BJ (cell line): ENCODE measurements at regions not wholly inside any gene's neighbourhood (a gene's known extent, or its start where the extent isn't known, plus 50 kb on each side); places are given as distances from the start of the nearest gene placed in this dataset.

ENCODE experiments used
- CTCF ChIA-PET: fragments of 350-600 bp; formaldehyde crosslinking; extraction: SDS; loops from one replicate; lab custom pipeline; 2021; ENCODE audit warnings: antibody characterized with exemption, inconsistent platforms; lab: Yijun Ruan, JAX
- POLR2A ChIA-PET: fragments of 300-600 bp; sonication (Branson Sonifier 250); formaldehyde crosslinking; extraction: SDS; loops from one replicate; lab custom pipeline; 2021; ENCODE audit warnings: antibody characterized with exemption; lab: Charles Lee
- DNase-seq: peaks from one replicate; pipeline ENCODE4 v3.0.0-alpha.2; 2011; ENCODE audit warnings: low read depth
- H3K27me3 ChIP-seq: 2 replicates; pipeline ENCODE4 v1.6.0; 2011; ENCODE audit warnings: low read length; ENCODE audit not compliant: control insufficient read depth, insufficient read depth
- H3K36me3 ChIP-seq: 2 replicates; pipeline ENCODE4 v1.5.1; 2011; ENCODE audit warnings: low read length; ENCODE audit not compliant: control insufficient read depth, insufficient read depth
- H3K4me3 ChIP-seq: 2 replicates; pipeline ENCODE4 v1.5.1; 2011; ENCODE audit warnings: low read depth, mild to moderate bottlenecking, control low read depth, low read length
- CTCF ChIP-seq: IDR thresholded peaks from 2 replicates; pipeline ENCODE4 v1.5.1; 2011; ENCODE audit warnings: low read depth, mild to moderate bottlenecking, control low read depth, inconsistent platforms, low read length, moderate library complexity; ENCODE audit not compliant: insufficient read depth

DNA sequence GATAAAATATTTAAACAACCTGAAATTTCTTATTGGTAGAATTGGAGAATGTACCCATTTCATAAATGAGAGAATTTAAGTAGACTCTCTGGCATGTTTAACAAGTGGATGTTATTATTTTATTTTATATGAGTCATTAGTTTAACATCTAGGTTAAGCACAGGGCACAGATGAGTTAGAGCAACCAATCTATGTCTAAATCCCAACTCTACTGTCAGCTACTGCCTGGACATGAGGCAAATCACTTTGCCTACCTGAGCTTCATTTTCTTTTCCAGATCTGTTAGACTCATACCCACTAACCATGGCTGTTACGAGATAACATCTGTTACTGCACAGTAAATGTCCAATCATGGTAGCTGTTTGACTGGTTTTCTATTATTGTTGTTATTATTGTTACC is 251.1 kb downstream of the INHBA start:
- H3K36me3 ChIP-seq = no peaks in the 10 kb centered on the region
- TF ChIP-seq CTCF = no peak
- H3K4me3 ChIP-seq = no peak overlapping the region
- no peak for DNase-seq
- CTCF ChIA-PET = interaction anchor here (0.9 to 1.4 kb wide), 2 partner anchors 10 to 253 kb away, joined by 3 to 4 read pairs; no protein-coding TSS in a partner anchor
- POLR2A ChIA-PET = no interaction called here
- no peaks in the 10 kb centered on the region for H3K27me3 ChIP-seq

DNA sequence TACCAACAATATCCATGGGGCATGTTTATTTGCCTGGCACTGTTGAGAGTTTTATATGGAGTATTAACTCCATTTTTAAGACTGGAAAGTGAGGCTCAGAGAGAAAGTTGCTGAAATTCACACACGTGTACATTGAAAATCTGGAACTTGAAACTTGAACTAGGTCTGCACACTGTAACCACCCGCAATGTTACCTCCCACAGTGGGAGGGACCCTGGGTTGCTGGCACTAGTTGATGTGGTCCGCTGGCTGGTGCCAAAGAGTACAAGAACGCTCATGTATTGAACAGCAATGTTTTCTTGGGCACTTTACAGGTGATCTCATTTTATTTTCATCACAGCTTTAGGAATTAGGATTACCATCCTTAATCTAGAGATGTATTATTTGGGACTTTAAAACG is 253.2 kb downstream of the INHBA start:
- H3K36me3 ChIP-seq = no peaks in the 10 kb centered on the region
- POLR2A ChIA-PET = no interaction called here
- no peak overlapping the region for H3K4me3 ChIP-seq
- CTCF ChIA-PET = interaction anchor here (0.7 kb wide), 1 partner anchor 687 kb away, joined by 3 read pairs; no protein-coding TSS in a partner anchor
- H3K27me3 ChIP-seq = no peaks in the 10 kb centered on the region
- TF ChIP-seq CTCF = no peak
- DNase-seq = no peak

GRCh38 chr7:41449286-41449685 is 253.6 kb downstream of the INHBA start:
- H3K4me3 ChIP-seq = no peak overlapping the region
- H3K36me3 ChIP-seq = no peaks in the 10 kb centered on the region
- H3K27me3 ChIP-seq = no peaks in the 10 kb centered on the region
- CTCF ChIA-PET = no interaction called here
- DNase-seq = no peak
- POLR2A ChIA-PET = no interaction called here
- no peak for TF ChIP-seq CTCF

GRCh38 chr7:41448104-41448503 is 254.8 kb downstream of the INHBA start:
- Histone ChIP-seq H3K27me3 (no peaks in the 10 kb centered on the region), H3K36me3 (no peaks in the 10 kb centered on the region), H3K4me3 (no peak overlapping the region)
- ChIA-PET POLR2A (interaction anchor here (0.6 kb wide), 1 partner anchor 263 kb away, joined by 3 read pairs; no protein-coding TSS in a partner anchor), CTCF (no interaction called here)
- no peak for DNase-seq
- TF ChIP-seq CTCF = no peak

- no peak for TF ChIP-seq CTCF
- H3K27me3 ChIP-seq = no peaks in the 10 kb centered on the region
- CTCF ChIA-PET = no interaction called here
- POLR2A ChIA-PET = interaction anchor here (0.6 kb wide), 1 partner anchor 263 kb away, joined by 3 read pairs; no protein-coding TSS in a partner anchor
- H3K4me3 ChIP-seq = no peak overlapping the region
- H3K36me3 ChIP-seq = no peaks in the 10 kb centered on the region
- DNase-seq = no peak
Observed at GRCh38 chr7:41447450-41448042, 255.3 kb downstream of the INHBA start.
